Choroid plexus epithelial cell (primary cell): ENCODE measurements at regions not wholly inside any gene's neighbourhood (a gene's known extent, or its start where the extent isn't known, plus 50 kb on each side); places are given as distances from the start of the nearest gene placed in this dataset.

Experiments used
- DNase-seq: peaks from one replicate; pipeline ENCODE4 v3.0.0-alpha.2; 2010; ENCODE audit warnings: low read depth
- H3K4me3 ChIP-seq: 2 replicates; pipeline ENCODE4 v1.5.1; 2011; ENCODE audit warnings: low read depth, mild to moderate bottlenecking, control low read depth, low read length, moderate library complexity
- CTCF ChIP-seq: conservative IDR thresholded peaks from 2 replicates; pipeline ENCODE4 v1.5.1; 2011; ENCODE audit warnings: low read depth, mild to moderate bottlenecking, control low read depth, inconsistent platforms, low read length, moderate library complexity

- TF ChIP-seq CTCF: no peak
- no peak overlapping the region for H3K4me3 ChIP-seq
- no peak for DNase-seq
Measured at GRCh38 chr2:120439637-120440384, 93.9 kb downstream of the INHBB start.

- H3K4me3 ChIP-seq: no peak overlapping the region
- DNase-seq: no peak
- TF ChIP-seq CTCF: no peak
Measured at GRCh38 chr2:120440521-120441350, 94.8 kb downstream of the INHBB start.

- no peak for DNase-seq
- no peak overlapping the region for H3K4me3 ChIP-seq
- TF ChIP-seq CTCF: no peak
Measured at GRCh38 chr2:120441351-120441700, 95.4 kb downstream of the INHBB start.

- DNase-seq: peak; percentile 32
- TF ChIP-seq CTCF: no peak
- peak overlapping the region; percentile 17 for H3K4me3 ChIP-seq
Measured at GRCh38 chr2:120441744-120442471, 96.0 kb downstream of the INHBB start.

GRCh38 chr2:120442541-120442922, 96.6 kb downstream of the INHBB start:
- DNase-seq: no peak
- no peak for TF ChIP-seq CTCF
- peak overlapping the region; percentile 14 for H3K4me3 ChIP-seq

GRCh38 chr2:120442923-120443571, 97.1 kb downstream of the INHBB start:
- no peak for TF ChIP-seq CTCF
- no peak for DNase-seq
- peak overlapping the region; percentile 14 for H3K4me3 ChIP-seq
